GM19043 (cell line): ENCODE measurements at regions not wholly inside any gene's neighbourhood (a gene's known extent, or its start where the extent isn't known, plus 50 kb on each side); places are given as distances from the start of the nearest gene placed in this dataset.

ENCODE experiments used
- ATAC-seq: cut with Tn5 transposase; IDR thresholded peaks from one replicate; pipeline ENCODE4 v1.9.1; 2021; ENCODE audit warnings: low read depth; ENCODE audit not compliant: unreplicated experiment

GRCh38 chr7:118013252-118014010, 140.2 kb upstream of the CTTNBP2 start:
- no peak for ATAC-seq

DNA sequence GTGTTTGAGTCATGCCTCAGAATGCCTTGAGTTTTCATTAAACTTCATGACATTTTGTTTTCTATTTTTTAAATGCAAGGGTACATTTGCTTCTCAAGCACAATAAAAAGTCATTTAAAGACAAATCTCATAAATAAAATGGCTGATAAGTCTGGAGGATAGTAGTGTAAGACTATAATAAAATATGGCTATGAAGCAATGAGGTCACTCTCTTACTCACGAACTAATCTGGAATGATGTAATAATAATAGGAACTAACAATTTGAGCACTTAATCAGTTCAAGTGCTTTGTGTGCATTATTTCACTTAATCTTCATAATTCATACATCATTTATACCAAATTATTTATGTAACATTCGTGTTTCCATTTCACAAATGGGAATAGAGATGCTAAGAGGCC, 149.3 kb upstream of the CTTNBP2 start:
- ATAC-seq, result no peak

DNA sequence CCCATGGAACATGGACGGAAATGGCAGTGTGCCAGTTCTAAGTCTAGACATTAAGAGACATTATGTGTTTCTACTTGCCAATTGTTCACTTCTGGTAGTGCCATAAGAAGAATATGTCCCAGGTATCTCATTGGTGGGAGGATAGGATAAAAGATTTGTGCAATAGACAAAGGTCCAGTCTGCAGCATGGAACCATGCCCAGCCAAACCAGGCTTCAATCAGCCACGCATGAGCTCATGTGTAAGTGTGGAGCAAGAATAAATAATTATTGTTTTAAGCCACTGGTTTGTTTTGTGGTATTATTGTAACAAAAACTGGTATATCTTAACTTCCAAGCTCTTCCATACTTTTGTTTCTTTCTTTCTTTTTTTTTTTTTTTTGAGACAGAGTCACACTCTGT, 153.6 kb upstream of the CTTNBP2 start:
- no peak for ATAC-seq

DNA sequence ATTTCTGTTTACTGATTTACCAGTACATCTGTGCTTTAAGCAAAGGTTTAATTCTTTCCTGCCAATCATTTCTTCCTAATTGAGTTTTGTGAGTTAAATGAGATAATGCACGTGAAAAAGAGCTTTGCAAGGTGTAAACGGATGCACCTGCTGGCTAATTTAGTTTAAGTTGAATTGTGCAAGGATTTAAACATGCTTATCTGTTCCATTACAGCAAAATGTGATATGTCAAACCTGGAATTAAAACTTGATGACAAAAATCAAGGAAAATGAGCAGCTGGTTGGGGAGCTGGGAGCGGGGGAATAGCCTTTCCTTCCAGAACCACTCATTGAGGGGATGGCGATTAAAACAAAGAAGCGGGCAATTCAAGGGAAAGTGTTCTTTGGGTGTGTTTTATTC, 155.0 kb upstream of the CTTNBP2 start:
- no peak for ATAC-seq

- no peak for ATAC-seq
Measured at GRCh38 chr7:118029826-118030422, 154.0 kb upstream of the LSM8 start.

DNA sequence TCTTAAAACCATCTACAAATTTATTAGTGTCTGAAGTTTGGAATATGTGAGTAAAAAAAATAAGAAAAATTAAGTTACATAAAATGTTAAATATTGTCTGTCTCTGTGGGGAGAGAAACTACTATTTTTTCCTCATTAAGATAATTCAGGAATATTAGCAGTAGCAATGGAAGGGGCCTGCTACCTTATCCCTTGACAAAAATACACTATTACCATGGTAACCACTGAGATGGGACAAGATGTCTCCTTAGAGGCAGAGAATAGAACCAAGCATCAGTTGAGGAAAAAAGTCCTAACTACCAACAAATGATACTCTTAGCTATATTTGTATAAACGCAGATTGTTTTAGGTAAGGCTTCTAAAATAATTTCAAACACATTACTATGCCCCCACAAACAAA, 150.7 kb upstream of the LSM8 start:
- ATAC-seq, result no peak

- peak; percentile 21 for ATAC-seq
Measured at GRCh38 chr7:118039963-118040489, 143.9 kb upstream of the LSM8 start.

DNA sequence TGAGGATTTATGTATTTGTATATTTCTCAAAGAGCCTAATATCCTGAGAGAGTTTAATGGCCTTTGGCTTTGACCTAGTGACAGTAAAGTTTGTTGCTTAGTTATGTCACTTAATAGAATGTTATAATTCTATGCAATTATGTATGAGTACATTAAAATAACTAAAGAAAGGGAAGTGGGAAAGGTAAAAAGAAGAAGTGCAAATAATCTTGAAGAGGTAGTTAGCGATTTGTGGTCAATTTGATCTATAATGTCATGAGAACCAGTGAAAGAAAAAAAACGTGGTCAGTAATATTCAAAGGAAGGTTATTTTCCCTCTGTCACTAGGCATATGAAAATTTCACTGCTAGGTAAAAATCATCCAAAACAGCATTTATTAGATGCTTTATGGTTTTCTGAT, 143.4 kb upstream of the LSM8 start:
- peak; percentile 81 for ATAC-seq

GRCh38 chr7:118041251-118041878, 142.6 kb upstream of the LSM8 start:
- no peak for ATAC-seq

GRCh38 chr7:118045629-118046028, 138.3 kb upstream of the LSM8 start:
- ATAC-seq, result no peak

- no peak for ATAC-seq
Measured at GRCh38 chr7:118046086-118046485, 137.9 kb upstream of the LSM8 start.

- ATAC-seq, result no peak
Measured at GRCh38 chr7:118046801-118047200, 137.2 kb upstream of the LSM8 start.

- ATAC-seq, result no peak
Measured at GRCh38 chr7:118052336-118052735, 131.6 kb upstream of the LSM8 start.

DNA sequence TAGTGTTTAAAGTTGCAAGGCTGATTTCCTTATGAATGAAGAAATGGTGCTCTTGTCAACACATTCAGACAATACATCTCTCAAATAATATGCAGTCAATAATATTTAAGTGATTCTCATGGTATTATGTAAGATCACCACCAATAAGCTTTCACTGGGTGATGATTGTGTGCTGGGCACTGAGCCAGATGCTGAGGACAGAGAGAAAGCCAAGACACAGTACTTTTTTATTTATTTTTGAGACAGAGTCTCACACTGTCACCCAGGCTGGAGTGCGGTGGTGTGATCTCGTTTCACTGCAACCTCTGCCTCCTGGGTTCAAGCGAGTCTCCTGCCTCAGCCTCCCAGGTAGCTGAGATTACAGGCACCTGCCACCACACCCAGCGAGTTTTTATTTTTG, 130.6 kb upstream of the LSM8 start:
- ATAC-seq, result no peak

DNA sequence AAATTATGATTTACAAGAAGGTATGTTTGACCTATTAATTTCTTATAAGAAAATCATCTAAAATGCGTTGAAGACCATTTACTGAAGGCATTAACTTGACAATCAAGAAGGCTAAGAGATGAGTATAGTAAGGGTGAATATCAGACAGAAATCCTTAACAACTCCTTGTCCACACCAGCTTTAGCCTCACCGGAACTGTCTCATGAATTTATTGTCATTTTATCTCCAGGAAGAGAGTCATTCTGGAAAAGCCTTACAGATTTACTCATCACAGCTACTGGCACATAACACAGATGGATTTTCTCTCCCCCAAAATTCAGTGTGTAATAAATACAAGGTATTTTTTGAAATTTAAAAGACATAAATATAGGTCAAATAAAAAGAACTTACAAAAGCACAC, 129.4 kb upstream of the LSM8 start:
- no peak for ATAC-seq

DNA sequence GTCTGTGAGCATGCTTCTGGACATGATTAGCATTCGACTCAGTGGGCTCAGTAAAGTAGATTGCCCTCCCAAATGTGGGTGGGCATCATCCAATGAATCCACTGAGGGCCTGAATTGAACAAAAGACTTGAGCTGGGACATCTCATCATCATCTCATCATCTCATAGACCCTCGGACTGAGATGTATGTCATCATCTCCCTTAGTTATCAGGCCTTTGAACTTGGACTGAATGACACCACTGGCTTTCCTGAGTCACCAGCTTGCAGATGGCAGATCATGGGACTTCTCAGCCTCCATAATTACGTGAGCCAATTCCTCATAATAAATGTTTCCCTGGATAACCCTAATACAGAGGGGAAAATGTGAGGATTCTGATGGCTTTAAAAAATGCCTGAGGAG, 128.3 kb upstream of the LSM8 start:
- ATAC-seq, result no peak

- ATAC-seq, result no peak
Measured at GRCh38 chr7:118057404-118057803, 126.6 kb upstream of the LSM8 start.

- no peak for ATAC-seq
Measured at GRCh38 chr7:118059209-118059608, 124.8 kb upstream of the LSM8 start.

GRCh38 chr7:118060692-118061091, 123.3 kb upstream of the LSM8 start:
- no peak for ATAC-seq

DNA sequence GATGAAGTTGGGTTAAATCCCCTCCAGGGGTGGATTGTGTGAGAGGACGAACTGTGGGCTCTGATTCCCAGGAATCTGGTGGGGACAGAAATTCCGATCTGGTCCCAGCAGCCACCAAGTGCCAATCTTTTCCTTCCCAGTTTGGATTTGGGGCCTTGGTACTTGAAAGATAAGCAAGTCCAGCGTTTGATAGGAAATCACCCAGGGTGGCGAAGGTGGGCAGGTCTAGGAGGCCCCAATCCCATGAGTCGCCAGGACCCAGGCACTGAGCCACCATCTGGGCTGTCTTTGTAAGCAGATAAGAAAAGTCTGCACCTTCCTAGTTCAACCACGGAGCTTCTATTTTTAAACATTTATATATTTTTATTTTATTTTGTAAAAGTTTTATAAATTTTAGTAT, 122.6 kb upstream of the LSM8 start:
- no peak for ATAC-seq

DNA sequence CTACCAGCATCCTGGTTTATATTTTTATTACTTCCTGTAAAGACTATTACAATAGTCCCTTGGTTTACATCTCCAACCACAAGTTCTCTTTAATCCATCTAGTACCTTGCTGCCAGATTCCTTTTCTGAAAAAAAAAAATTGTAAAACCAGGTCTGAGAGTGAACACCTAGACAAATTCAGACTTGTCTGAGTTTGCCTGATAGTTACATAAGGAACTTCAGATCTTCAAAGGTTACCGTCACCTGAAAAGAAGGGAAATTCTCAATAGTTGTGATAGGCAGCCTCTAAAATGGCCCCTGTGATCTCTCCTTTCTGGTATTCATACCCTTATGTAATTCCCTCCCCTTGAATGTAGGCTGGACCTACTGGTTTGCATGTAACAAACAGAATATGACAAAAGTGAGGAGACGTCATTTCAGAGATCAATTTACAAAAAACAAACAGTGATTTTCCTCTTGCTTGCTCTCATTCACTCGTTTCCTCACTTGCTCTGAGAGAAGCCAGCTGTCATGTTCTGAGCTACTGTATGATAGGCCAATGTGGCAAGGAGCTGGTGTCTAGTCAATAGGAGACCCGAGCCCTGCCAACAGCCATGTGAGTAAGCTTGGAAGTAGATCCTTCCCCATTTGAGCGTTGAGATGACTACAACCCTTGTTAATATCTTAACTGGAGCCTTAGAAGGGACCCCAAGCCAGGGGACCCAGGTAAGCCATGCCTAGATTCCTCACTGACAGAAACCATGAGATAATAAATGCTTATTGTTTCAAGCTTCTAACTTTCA, 110.9 kb upstream of the LSM8 start:
- ATAC-seq, result no peak
